Fibroblast of villous mesenchyme (primary cell): ENCODE measurements at regions not wholly inside any gene's neighbourhood (a gene's known extent, or its start where the extent isn't known, plus 50 kb on each side); places are given as distances from the start of the nearest gene placed in this dataset.
A peak's percentile ranks its signal among the peaks of the same experiment; 100 is the strongest.
"Not testable (repeated sequence)": the region's sequence is repeated elsewhere in the genome, so short reads cannot be mapped to it uniquely, and the experiment has no call there.

Experiments used
- DNase-seq: peaks from one replicate; pipeline ENCODE4 v3.0.0-alpha.2; 2010; ENCODE audit warnings: low read depth
- H3K4me3 ChIP-seq: 2 replicates; pipeline ENCODE4 v1.5.1; 2011; ENCODE audit warnings: low read depth, mild to moderate bottlenecking, low read length
- TF ChIP-seq, protein P1 (sequence below): IDR thresholded peaks from 2 replicates; pipeline ENCODE4 v1.5.1; 2012; ENCODE audit warnings: low read depth, mild to moderate bottlenecking, low read length; ENCODE audit not compliant: insufficient read depth

DNA sequence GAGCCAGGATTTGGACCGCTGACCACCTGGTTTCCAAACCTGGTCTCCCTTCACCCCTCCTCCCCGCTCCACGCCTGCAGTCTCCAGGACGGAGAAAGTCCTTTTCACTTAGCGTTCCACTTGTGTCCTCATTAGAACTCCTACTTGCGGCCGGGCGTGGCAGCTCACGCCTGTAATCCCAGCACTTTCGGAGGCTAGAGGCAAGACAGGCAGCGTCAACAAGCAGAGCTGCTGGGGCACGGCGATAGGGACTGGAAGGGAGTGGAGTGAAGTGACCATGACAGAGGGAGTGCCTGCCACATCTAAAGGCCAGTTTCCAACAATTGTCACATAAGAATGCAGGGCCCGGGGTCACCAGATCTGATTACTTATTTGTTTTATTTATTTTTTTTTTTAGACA, 132.5 kb upstream of the NCOR2 start:
- H3K4me3 ChIP-seq: no peak overlapping the region
- no peak for DNase-seq
- TF ChIP-seq, protein P1, sequence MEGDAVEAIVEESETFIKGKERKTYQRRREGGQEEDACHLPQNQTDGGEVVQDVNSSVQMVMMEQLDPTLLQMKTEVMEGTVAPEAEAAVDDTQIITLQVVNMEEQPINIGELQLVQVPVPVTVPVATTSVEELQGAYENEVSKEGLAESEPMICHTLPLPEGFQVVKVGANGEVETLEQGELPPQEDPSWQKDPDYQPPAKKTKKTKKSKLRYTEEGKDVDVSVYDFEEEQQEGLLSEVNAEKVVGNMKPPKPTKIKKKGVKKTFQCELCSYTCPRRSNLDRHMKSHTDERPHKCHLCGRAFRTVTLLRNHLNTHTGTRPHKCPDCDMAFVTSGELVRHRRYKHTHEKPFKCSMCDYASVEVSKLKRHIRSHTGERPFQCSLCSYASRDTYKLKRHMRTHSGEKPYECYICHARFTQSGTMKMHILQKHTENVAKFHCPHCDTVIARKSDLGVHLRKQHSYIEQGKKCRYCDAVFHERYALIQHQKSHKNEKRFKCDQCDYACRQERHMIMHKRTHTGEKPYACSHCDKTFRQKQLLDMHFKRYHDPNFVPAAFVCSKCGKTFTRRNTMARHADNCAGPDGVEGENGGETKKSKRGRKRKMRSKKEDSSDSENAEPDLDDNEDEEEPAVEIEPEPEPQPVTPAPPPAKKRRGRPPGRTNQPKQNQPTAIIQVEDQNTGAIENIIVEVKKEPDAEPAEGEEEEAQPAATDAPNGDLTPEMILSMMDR: no peak

DNA sequence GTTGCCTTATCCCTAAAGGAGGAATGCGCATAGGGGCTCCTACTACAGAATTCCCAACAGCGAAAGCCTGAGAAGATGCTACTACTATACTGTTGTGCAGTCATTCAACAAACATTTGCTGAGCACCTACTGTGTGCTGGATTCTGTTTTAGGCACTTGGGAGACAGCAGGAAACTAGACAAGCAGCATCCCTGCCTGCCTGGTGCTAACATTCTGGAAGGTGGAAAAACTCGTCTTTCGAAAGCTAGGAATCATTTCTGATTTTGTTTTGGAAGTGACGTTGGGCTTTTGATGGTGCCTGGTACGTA, 131.5 kb upstream of the NCOR2 start:
- H3K4me3 ChIP-seq: no peak overlapping the region
- DNase-seq: no peak
- TF ChIP-seq, protein P1: no peak

DNA sequence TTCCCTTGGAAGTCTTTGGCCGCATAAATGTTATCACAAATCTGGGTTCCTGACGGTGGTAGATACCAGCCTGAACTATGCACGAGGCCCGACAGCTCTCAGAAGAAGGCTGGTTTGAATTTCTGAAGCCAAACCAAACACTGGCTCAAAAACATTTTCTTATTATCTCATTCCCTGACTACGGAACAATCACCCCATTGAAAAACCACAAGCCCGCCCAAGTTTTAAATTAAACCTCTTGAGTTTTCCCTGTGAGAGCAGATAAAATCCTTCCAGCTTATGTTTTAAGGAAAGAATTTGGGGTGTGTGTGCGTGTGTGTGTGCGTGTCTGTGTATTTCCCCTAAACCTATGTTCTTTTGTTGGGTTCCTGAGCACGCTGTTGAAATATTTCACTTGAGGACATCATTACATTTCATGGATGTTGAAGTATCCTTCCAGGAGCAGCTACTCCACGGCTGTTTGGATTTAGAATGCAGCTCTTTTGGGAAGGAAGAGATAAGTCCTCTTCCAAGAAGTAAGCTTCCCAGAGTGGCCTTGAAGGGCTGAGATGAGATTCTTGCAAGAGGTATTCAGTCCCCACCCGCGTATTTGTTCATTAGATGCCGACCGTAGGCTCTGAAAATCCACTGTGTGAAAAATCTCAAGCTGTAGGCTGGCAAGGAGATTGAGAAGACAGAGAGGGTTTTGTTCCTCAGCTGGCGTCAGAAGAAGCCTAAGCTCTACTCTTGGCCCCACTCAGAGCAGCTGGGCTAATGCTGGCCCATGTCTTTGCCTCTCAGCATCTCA, 131.0 kb upstream of the NCOR2 start:
- no peak overlapping the region for H3K4me3 ChIP-seq
- peak; percentile 39 for DNase-seq
- TF ChIP-seq, protein P1: no peak

DNA sequence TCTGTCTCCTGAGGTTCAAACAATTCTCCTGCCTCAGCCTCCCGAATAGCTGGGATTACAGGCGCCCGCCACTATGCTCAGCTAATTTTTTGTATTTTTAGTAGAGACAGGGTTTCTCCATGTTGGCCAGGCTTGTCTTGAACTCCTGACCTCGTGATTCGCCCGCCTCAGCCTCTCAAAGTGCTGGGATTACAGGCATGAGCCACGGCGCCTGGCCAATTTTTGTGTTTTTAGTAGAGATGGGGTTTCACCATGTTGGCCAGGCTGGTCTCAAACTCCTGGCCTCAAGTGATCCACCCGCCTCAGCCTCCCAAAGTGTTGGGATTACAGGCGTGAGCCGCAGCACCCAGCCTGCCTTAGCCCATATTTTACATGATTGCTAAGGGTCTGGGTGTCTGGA, 130.3 kb upstream of the NCOR2 start:
- not testable (repeated sequence) for DNase-seq, H3K4me3 ChIP-seq

DNA sequence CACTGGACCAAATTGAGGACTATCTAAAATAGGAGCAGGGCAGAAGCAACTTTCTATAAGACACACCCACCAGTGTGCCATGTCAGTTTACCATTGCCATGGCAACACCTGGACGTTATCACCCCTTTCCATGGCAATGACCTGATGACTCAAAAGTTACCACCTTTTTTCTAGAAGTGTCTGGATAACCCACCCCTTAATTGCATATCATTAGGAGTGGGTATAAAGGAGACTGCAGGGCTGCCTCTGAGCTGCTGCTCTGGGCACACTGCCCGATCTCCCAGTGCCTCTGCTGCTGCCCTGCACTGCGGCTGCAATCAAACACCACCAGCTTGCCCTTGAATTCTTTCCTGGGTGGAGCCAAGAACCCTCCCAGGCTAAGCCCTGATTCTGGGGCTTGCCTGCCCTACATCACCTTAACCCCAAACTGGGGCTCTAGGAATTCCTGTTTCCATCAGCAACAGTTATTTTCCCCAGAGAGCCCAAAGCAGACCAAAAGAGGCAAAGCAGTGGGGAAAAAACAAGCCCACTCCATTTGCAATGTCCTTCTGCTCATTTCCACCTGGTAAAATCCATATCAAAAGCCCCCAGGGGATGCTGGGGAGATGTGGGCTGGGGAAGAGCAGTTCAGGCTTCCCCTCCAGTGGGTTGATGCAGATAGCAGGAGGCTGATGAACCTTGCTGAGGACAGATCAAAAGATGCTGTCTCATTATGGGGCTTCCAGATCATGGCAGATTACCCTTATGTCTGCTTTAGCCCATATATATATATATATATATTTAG, 129.5 kb upstream of the NCOR2 start:
- no peak for DNase-seq
- H3K4me3 ChIP-seq: no peak overlapping the region

DNA sequence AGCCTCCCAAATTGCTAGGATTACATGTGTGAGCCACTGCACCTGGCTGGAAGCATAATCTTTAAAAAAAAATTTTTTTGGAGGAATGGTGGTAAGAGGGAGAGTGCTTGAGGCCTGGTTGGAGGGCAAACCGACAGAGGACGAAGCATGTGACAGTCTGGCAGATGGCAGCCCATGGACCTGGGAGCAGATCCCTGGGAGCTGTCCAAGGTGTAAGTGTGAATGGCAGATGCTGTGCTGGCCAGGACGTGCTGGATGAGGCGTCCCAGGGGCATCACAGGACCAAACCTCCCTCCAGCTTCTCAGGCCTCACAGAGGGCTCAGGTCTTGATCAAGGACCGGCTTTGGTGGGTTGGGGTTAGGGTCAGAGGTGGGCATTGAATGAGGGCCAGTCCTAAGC, 128.4 kb upstream of the NCOR2 start:
- TF ChIP-seq, protein P1: no peak
- H3K4me3 ChIP-seq: no peak overlapping the region
- DNase-seq: no peak

More for the DNA sequence above, 129.5 kb upstream of the NCOR2 start:
- TF ChIP-seq, protein P1: no peak

DNA sequence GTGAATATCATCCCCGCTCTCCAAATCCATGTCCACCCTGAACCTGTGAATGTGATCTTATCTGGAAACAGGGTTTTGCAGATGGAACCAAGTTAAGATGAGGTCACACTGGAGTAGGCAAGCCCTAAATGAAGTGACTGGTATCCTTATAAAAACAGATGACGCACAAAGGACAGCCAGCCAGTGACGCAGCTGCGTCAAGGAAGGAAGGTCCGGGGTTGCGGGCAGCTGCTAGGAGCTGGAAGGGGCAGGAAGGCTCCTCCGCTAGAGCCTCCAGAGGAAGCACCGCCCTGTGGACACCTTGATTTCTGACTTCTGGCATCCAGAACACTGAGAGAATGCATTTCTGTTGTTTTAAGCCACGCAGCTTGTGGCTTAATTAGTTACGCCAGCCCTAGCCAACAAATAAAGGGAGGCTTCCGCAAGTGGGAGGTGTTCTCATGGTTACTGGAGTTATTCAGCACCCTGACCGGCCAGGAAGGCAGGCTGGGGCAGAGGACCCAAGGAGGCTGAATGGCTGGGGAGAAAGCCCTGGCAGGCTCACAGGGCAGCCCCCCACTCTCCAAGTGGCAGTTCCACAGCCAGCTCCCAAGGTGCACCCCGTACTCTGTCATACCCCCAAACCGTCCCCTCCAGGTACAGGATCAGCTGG, 127.6 kb upstream of the NCOR2 start:
- peak; percentile 75 for DNase-seq
- H3K4me3 ChIP-seq: no peak overlapping the region
- TF ChIP-seq, protein P1: no peak
